ENCODE measurements at regions not wholly inside any gene's neighbourhood (a gene's known extent, or its start where the extent isn't known, plus 50 kb on each side); places are given as distances from the start of the nearest gene placed in this dataset.
"Not testable (repeated sequence)": the region's sequence is repeated elsewhere in the genome, so short reads cannot be mapped to it uniquely, and the experiment has no call there.

DNA sequence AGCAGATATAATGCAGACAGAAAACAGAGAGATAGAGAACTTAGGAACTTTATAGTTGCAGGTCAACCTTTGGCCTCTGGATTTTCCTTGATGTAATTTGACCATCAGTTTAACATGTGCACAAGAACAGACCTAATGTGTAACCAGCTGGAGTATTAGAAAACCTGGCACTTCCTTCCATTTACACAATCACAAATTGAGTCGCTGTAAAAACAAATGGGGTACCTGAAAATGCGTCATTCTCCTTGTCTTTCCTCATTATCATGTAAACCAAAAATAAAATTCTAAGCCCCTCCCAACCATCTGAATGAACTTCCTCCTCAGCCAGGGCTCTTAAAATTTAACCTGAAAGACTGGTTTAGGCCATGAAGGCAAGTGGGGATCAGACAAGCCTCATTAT lies 358.4 kb upstream of the MAGEB16 start:
- Mint-ChIP-seq H3K9me3 (peaks cover 0 to 1% of the 10 kb centered on the region in 2 donors), H3K27ac (no peak overlapping the region), H3K27me3 (ENCODE audit: low read depth) (no peaks in the 10 kb centered on the region), H3K36me3 (ENCODE audit: insufficient read depth in 2 of 2) (peaks cover 0 to 2% of the 10 kb centered on the region in 2 donors), H3K4me1 (ENCODE audit: low read depth) (no peaks in the 10 kb centered on the region), H3K4me3 (no peak overlapping the region)
- no peak for ATAC-seq (replicated peaks in 1 of 2)
- no peak for DNase-seq

DNA sequence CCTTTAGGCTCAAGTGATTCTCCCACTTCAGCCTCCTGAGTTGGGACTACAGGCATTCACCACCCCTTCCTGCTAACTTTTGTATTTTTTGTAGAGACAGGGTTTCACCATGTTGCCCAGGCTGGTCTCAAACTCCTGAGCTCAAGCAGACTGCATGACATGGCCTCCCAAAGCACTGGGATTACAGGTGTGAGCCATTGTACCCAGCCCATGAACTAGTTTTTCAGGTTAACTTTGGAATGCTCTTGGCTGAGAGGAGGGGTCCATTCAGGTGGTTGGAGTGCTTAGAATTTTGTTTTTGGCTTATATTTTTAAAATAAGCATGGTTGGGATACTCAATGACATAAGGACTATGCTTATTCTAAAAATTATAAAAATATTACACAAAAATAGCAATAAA lies 355.7 kb upstream of the MAGEB16 start:
- no peak overlapping the region for H3K4me3 Mint-ChIP-seq
- no peak for DNase-seq
- no peak overlapping the region for H3K27ac Mint-ChIP-seq
- H3K27me3 Mint-ChIP-seq (ENCODE audit: low read depth): no peaks in the 10 kb centered on the region
- H3K36me3 Mint-ChIP-seq (ENCODE audit: insufficient read depth in 2 of 2): no peaks in the 10 kb centered on the region
- peaks cover 0 to 3% of the 10 kb centered on the region in 2 donors for H3K9me3 Mint-ChIP-seq
- ATAC-seq (replicated peaks in 1 of 2): no peak
- H3K4me1 Mint-ChIP-seq (ENCODE audit: low read depth): no peaks in the 10 kb centered on the region

DNA sequence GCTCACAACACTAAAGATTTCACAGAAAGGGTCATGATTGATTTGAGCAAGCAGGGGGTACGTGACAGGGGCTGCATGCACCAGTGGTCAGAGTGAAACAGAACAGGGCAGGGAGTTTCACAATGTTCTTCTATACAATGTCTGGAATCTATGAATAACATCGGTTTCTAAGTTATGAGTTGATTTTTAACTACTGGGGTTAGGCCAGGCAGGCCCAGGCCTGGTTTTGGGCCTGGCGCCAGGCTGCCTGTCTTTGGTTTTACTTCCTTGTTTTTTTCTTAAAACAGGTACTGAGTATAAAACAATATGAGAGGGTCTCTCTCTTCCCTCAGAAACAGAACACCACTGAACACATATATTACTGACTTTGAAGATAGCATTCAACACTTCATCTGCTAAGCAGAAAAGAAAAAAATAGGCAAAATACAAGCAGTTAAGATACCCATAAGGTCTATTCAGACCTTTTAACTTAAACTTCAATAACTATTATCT lies 355.0 kb upstream of the MAGEB16 start:
- H3K27me3 Mint-ChIP-seq (ENCODE audit: low read depth); H3K9me3 Mint-ChIP-seq; H3K4me1 Mint-ChIP-seq (ENCODE audit: low read depth); ATAC-seq (replicated peaks in 1 of 2); H3K27ac Mint-ChIP-seq; H3K4me3 Mint-ChIP-seq; H3K36me3 Mint-ChIP-seq (ENCODE audit: insufficient read depth in 2 of 2): not testable (repeated sequence)
- DNase-seq: peak in 1 of 2 donors; percentile 0

DNA sequence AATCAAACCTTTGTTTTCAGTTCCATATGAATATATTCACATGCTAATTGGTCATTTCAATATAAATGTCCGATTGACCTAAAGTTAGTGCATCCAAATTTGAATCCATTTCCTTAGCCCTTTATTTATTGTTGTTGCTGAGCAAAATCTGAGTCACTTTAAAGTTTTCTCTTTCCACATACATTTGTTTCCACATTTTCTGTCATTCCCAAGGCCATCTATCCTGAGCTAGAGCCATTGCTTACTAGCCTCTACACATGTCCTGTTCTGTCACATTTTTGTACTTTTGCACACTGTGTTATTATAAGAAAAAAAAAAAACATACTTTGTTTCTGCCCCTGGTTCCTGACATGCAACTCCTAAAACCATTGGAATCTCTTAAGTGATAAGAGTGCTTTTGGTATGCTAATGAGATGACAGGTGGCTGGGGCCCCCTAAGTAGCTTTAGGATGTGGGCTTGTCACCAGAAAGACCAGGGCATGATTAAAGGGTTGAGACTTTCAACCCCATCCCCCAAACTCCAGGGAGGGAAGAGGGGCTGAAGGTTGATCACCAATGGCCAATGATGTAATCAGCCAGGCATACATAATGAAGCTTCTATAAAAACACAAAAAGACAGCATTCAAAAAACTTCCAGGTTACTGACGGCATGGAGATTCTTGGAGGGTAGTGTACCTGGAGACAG lies 353.3 kb upstream of the MAGEB16 start:
- no peak overlapping the region for H3K27ac Mint-ChIP-seq
- H3K4me1 Mint-ChIP-seq (ENCODE audit: low read depth): no peaks in the 10 kb centered on the region
- H3K36me3 Mint-ChIP-seq (ENCODE audit: insufficient read depth in 2 of 2): no peaks in the 10 kb centered on the region
- ATAC-seq (replicated peaks in 1 of 2) (no peak), DNase-seq (no peak)
- no peak overlapping the region for H3K4me3 Mint-ChIP-seq
- peaks cover 0 to 3% of the 10 kb centered on the region in 2 donors for H3K9me3 Mint-ChIP-seq
- no peaks in the 10 kb centered on the region for H3K27me3 Mint-ChIP-seq (ENCODE audit: low read depth)

DNA sequence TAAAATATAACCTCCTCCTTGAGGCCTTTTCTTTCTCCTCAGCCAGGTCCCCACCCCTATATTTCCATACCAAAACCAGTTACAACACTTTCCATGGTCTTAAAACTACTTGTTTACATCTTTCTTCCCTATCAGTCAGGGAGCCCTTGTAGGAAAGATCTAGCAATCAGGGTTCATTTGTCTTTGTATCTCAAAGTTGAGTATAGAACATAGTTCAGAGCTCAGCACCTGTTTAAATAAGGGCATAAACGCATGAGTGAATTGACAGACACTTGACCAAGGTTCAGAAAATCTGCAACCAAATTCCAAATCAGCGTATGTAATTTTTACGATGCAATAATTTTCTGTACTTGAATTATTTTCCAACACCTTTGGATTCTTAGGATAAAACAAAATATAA lies 352.2 kb upstream of the MAGEB16 start:
- no peak overlapping the region for H3K4me3 Mint-ChIP-seq
- H3K27me3 Mint-ChIP-seq (ENCODE audit: low read depth): no peaks in the 10 kb centered on the region
- H3K9me3 Mint-ChIP-seq: peaks cover 0 to 2% of the 10 kb centered on the region in 2 donors
- no peaks in the 10 kb centered on the region for H3K4me1 Mint-ChIP-seq (ENCODE audit: low read depth)
- no peak for DNase-seq
- H3K36me3 Mint-ChIP-seq (ENCODE audit: insufficient read depth in 2 of 2): no peaks in the 10 kb centered on the region
- ATAC-seq (replicated peaks in 1 of 2): no peak
- H3K27ac Mint-ChIP-seq: no peak overlapping the region

DNA sequence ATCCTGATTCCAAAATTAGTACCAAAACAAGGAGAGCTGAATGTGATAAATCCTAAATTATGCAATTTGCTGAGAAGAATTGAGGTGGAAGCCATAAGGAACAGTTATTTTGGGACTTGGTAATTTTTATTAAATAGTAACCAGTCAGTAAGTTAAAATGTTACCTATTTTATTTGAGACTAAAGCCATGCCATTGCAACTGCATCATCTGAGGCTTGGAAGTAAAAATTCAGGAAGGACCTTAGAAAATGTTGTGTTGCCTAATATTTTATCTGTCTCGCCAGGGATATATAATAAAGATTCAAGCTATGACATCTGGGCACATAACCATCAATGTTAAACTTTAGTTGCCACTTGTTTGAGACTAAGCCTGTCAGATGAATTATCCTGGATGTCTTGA lies 341.3 kb upstream of the MAGEB16 start:
- no peaks in the 10 kb centered on the region for H3K36me3 Mint-ChIP-seq (ENCODE audit: insufficient read depth in 2 of 2)
- no peak overlapping the region for H3K4me3 Mint-ChIP-seq
- DNase-seq: no peak
- no peak overlapping the region for H3K27ac Mint-ChIP-seq
- no peaks in the 10 kb centered on the region for H3K4me1 Mint-ChIP-seq (ENCODE audit: low read depth)
- ATAC-seq (replicated peaks in 1 of 2): no peak
- peaks cover 2% of the 10 kb centered on the region in 2 donors for H3K9me3 Mint-ChIP-seq
- H3K27me3 Mint-ChIP-seq (ENCODE audit: low read depth): no peaks in the 10 kb centered on the region

DNA sequence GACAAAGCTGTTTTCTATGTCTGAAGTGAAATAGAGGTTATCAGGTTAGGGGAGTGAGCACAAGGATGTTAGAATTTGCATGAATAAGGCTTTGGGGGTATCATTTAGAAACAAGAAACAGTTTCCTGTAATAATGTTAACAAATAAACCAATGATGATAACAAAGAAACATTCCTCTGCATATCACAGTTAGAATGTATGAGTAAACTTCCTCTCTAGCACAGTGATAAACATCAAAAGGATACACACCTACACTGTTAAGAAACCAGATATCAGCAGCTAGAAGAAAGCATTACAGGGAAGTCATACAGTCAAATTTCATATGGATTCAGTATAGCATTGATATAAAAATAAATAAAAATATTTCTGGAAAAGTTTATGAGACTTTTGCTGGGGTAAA lies 340.0 kb upstream of the MAGEB16 start:
- Mint-ChIP-seq H3K27me3 (ENCODE audit: low read depth) (no peaks in the 10 kb centered on the region), H3K9me3 (peaks cover 2% of the 10 kb centered on the region in 2 donors), H3K4me3 (no peak overlapping the region), H3K36me3 (ENCODE audit: insufficient read depth in 2 of 2) (no peaks in the 10 kb centered on the region), H3K4me1 (ENCODE audit: low read depth) (no peaks in the 10 kb centered on the region), H3K27ac (no peak overlapping the region)
- no peak for DNase-seq
- no peak for ATAC-seq (replicated peaks in 1 of 2)

DNA sequence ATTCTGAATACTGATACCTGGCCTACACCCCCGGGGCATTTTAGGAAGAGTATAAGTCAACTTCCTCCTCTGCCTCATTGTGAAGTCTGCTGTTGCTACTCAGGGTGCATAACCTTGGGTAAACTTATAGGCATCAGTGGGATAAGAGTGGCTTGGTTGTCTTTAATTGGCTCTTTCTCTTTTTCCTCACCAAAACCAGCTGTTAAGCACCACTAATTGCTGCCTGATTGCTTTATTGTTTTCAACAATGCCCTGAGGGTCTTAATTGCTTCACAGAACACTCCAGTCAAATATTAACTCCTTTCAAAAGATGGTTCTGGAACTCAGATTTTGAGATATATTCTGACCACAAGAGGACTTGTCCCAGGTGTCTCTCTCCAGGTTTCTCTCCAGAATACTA lies 337.0 kb upstream of the MAGEB16 start:
- Mint-ChIP-seq H3K9me3 (peaks cover 2% of the 10 kb centered on the region in 2 donors), H3K4me3 (no peak overlapping the region), H3K27ac (no peak overlapping the region), H3K4me1 (ENCODE audit: low read depth) (no peaks in the 10 kb centered on the region), H3K36me3 (ENCODE audit: insufficient read depth in 2 of 2) (no peaks in the 10 kb centered on the region), H3K27me3 (ENCODE audit: low read depth) (no peaks in the 10 kb centered on the region)
- no peak for DNase-seq
- ATAC-seq (replicated peaks in 1 of 2): no peak

DNA sequence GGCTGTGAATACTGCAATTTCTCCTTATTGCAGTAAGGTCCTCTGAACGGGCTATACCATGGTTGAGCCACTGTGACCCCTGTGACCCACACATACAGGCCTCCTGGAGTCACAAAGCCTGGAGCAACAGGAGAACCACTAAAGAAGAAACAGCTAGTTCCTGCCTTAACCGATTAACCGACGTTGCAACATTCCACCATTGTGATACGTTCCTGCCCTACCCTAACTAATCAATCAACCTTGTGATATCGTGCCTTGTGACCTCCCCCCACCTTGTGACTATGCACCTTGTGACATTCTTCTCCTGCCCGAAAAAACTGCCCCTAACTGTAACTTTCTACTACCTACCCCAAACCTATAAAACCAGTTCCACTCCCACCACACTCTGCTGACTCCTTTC lies 301.5 kb upstream of the MAGEB16 start:
- H3K27me3 Mint-ChIP-seq (ENCODE audit: low read depth); H3K27ac Mint-ChIP-seq; H3K9me3 Mint-ChIP-seq; DNase-seq; H3K4me3 Mint-ChIP-seq; H3K4me1 Mint-ChIP-seq (ENCODE audit: low read depth); H3K36me3 Mint-ChIP-seq (ENCODE audit: insufficient read depth in 2 of 2); ATAC-seq (replicated peaks in 1 of 2): not testable (repeated sequence)

DNA sequence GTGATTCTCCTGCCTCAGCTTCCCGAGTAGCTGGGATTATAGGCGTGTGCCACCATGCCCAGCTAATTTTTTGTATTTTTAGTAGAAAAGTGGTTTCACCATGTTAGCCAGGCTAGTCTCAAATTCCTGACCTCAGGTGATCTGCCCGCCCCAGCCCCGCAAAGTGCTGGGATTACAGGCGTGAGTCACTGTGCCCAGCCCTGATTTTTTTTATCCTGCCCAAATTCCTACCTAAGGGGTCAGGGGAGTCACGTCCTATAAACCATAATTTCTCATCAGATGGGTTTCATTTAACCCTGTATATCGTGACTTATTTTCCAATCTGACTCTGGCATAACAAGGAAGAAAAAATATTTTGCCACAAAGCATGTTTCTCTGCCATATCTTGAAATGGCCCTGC lies 300.7 kb upstream of the MAGEB16 start:
- ATAC-seq (replicated peaks in 1 of 2); H3K4me3 Mint-ChIP-seq; H3K36me3 Mint-ChIP-seq (ENCODE audit: insufficient read depth in 2 of 2); DNase-seq; H3K4me1 Mint-ChIP-seq (ENCODE audit: low read depth); H3K27ac Mint-ChIP-seq; H3K27me3 Mint-ChIP-seq (ENCODE audit: low read depth); H3K9me3 Mint-ChIP-seq: not testable (repeated sequence)

DNA sequence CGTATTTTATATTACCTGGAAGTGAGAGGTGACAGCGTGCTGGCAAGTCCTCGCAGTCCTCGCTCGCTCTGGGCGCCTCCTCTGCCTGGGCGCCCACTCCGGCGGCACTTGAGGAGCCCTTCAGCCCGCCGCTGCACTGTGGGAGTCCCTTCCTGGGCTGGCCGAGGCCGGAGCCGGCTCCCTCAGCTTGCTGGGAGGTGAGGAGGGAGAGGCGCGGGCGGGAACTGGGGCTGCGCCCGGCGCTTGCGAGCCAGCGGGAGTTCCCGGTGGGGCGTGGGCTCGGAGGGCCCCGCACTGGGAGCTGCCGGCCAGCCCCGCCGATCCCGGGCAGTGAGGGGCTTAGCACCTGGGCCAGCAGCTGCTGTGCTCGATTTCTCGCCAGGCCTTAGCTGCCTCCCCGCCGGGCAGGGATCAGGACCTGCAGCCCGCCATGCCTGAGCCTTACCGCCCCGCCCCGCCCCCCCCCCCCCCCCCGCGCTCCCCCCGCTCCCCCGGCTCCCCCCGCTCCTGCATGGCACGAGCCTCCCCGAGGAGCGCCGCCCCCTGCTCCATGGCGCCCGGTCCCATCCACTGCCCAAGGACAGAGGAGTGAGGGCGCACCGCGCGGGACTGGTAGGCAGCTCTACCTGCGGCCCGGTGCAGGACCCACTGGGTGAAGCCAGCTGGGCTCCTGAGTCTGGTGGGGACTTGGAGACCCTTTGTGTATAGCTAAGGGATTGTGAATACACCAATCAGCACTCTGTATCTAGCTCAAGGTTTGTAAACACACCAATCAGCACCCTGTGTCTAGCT lies 298.9 kb upstream of the MAGEB16 start:
- ATAC-seq (replicated peaks in 1 of 2) (no peak), DNase-seq (no peak)
- H3K27me3 Mint-ChIP-seq (ENCODE audit: low read depth): peaks cover 7% of the 10 kb centered on the region
- no peaks in the 10 kb centered on the region for H3K4me1 Mint-ChIP-seq (ENCODE audit: low read depth)
- no peaks in the 10 kb centered on the region for H3K36me3 Mint-ChIP-seq (ENCODE audit: insufficient read depth in 2 of 2)
- peaks cover 1 to 2% of the 10 kb centered on the region in 2 donors for H3K9me3 Mint-ChIP-seq
- H3K4me3 Mint-ChIP-seq: no peak overlapping the region
- H3K27ac Mint-ChIP-seq: no peak overlapping the region

DNA sequence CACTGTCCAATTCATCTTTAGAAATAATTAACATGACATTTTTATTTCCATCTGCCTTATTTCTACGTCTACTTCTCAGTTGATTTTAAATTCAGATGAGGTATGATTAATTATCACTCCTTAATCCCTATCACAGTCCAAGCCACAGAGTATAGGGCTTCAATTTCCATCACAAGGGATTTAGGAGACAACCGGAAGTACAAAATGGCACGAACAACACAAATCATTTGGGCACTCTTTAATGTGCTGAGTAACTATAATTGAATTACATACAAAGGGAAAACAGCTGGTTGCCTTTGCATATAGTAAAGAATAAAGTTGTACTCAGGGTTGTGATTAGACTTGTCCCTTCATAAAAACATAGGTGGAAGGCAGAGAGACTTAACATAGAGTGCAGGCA lies 290.4 kb upstream of the MAGEB16 start:
- H3K9me3 Mint-ChIP-seq: no peaks in the 10 kb centered on the region
- DNase-seq (no peak), ATAC-seq (replicated peaks in 1 of 2) (no peak)
- peaks cover 13% of the 10 kb centered on the region for H3K27me3 Mint-ChIP-seq (ENCODE audit: low read depth)
- H3K4me1 Mint-ChIP-seq (ENCODE audit: low read depth): no peaks in the 10 kb centered on the region
- H3K4me3 Mint-ChIP-seq: no peak overlapping the region
- no peaks in the 10 kb centered on the region for H3K36me3 Mint-ChIP-seq (ENCODE audit: insufficient read depth in 2 of 2)
- no peak overlapping the region for H3K27ac Mint-ChIP-seq

DNA sequence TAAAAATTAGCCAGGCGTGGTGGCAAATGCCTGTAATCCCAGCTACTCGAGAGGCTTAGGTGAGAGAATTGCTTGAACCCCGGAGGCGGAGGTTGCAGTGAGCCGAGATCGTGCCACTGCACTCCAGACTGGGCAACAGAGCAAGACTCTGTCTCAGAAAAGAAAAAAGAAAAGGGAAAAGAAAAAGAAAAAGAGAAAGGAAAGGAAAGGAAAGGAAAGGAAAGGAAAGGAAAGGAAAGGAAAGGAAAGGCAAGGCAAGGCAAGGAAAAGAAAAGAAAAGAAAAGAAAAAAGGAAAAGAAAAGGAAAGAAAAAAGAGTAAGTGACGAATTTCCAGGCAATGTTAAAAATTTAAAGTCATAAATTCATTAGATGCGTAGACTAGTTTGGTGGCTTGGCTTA lies 250.1 kb upstream of the MAGEB16 start:
- not testable (repeated sequence) for H3K4me3 Mint-ChIP-seq; H3K4me1 Mint-ChIP-seq (ENCODE audit: low read depth); H3K36me3 Mint-ChIP-seq (ENCODE audit: insufficient read depth in 2 of 2); H3K27me3 Mint-ChIP-seq (ENCODE audit: low read depth); H3K9me3 Mint-ChIP-seq; ATAC-seq (replicated peaks in 1 of 2); H3K27ac Mint-ChIP-seq; DNase-seq

DNA sequence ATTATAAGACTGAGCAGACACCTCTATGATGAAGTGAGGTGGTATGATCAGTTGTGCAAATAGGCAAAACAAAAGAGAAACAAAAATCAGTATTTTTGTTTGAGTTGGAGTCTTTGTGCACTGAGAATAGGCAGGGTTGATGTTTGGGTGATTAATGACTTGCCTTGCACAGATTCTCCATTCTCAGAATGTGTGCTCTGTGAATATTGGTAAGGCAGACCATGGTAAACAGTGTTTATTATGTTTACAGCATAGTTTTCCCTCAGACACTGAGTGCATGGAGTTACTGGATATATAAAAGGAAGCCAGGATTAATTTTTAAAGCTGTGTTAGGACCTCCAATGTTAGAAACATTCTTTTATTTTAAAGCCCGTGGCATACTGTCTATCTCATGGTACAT lies 240.2 kb upstream of the MAGEB16 start:
- ATAC-seq (replicated peaks in 1 of 2): no peak
- Mint-ChIP-seq H3K36me3 (ENCODE audit: insufficient read depth in 2 of 2) (no peaks in the 10 kb centered on the region), H3K27ac (no peak overlapping the region), H3K4me3 (no peak overlapping the region), H3K4me1 (ENCODE audit: low read depth) (no peaks in the 10 kb centered on the region), H3K9me3 (peaks cover 0 to 1% of the 10 kb centered on the region in 2 donors), H3K27me3 (ENCODE audit: low read depth) (peaks cover 6% of the 10 kb centered on the region)
- DNase-seq: no peak

Data from activated T-cell treated with anti-CD3 and anti-CD28 coated beads, Interleukin-2, amount 50 U/mL, for 72 hours (primary cell).